BLaER1 (cell line): ENCODE measurements at regions not wholly inside any gene's neighbourhood (a gene's known extent, or its start where the extent isn't known, plus 50 kb on each side); places are given as distances from the start of the nearest gene placed in this dataset.

ENCODE experiments used
- H3K27ac ChIP-seq: shearing (Covaris generic); formaldehyde crosslinking; 2 replicates; pipeline ENCODE4 v1.8.1; 2022
- H3K27me3 ChIP-seq: shearing (Covaris generic); formaldehyde crosslinking; 2 replicates; pipeline ENCODE4 v1.8.1; 2022
- H3K36me3 ChIP-seq: shearing (Covaris generic); formaldehyde crosslinking; 2 replicates; pipeline ENCODE4 v1.8.1; 2022
- H3K4me1 ChIP-seq: shearing (Covaris generic); formaldehyde crosslinking; 2 replicates; pipeline ENCODE4 v1.8.1; 2022
- H3K4me2 ChIP-seq: shearing (Covaris generic); formaldehyde crosslinking; 2 replicates; pipeline ENCODE4 v1.8.1; 2022
- H3K4me3 ChIP-seq: shearing (Covaris generic); formaldehyde crosslinking; 2 replicates; pipeline ENCODE4 v1.8.1; 2022
- H3K9ac ChIP-seq: shearing (Covaris generic); formaldehyde crosslinking; 2 replicates; pipeline ENCODE4 v1.8.1; 2022
- H3K9me3 ChIP-seq: shearing (Covaris generic); formaldehyde crosslinking; 2 replicates; pipeline ENCODE4 v1.8.1; 2022
- H4K20me1 ChIP-seq: shearing (Covaris generic); formaldehyde crosslinking; 2 replicates; pipeline ENCODE4 v1.8.1; 2022
- Cebpa-rat ChIP-seq: shearing (Covaris generic); IDR thresholded peaks from 2 replicates; pipeline ENCODE4 v1.8.1; 2022

DNA sequence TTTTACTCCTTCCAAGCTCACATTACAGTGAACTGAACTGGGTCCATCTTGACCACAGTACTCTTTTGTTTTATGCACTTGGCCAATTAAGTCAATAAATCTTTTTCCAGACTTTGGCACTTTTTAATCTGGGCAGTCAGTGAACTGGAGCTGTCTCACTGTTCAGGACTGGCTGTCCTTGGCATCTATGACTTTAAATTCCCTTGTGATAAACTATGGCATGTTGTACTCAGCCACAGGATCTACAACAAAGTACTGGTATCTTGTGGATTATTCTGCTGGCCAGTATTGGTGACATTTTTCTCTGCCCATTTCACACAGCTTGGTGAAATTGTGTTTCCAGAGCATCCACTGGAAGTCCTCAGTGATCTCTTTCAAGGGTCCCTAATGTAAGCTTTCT, 1144.8 kb upstream of the SEMA6A start:
- TF ChIP-seq Cebpa-rat: no peak
- peaks cover 24% of the 10 kb centered on the region for H3K9me3 ChIP-seq
- no peaks in the 10 kb centered on the region for H3K27me3 ChIP-seq
- no peaks in the 10 kb centered on the region for H3K36me3 ChIP-seq
- H3K9ac ChIP-seq: no peak overlapping the region
- no peak overlapping the region for H3K27ac ChIP-seq
- H3K4me1 ChIP-seq: no peaks in the 10 kb centered on the region
- H3K4me2 ChIP-seq: no peak overlapping the region
- no peak overlapping the region for H3K4me3 ChIP-seq
- H4K20me1 ChIP-seq: no peaks in the 10 kb centered on the region

DNA sequence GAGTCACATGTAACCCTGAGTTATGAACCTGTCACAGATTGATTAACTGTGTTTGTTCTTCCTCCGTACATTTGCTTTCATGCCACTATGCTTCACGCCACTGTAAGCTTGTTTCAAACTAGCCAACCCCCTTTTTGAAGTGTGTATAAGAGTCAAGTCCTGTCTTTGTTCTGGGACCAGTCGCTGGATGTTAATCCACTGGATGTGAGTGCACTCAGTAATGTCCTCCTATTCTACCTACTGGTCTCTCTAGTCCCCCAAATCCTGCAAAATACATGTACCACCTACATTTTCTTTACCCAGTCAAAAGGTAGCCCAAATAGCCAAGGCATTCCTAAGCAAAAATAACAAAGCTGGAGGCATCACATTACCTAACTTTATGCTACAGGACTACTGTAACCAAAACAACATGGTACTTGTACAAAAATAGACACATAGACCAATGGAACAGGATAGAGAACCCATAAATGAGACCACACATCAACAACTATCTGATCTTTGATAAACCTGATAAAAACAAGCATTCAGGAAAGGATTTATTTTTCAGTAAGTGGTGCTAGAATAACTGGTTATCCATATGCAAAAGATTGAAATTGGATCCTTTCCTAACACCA, 1139.1 kb upstream of the SEMA6A start:
- H3K4me2 ChIP-seq: no peak overlapping the region
- no peaks in the 10 kb centered on the region for H3K36me3 ChIP-seq
- H3K9me3 ChIP-seq: peaks cover 50% of the 10 kb centered on the region
- H4K20me1 ChIP-seq: no peaks in the 10 kb centered on the region
- no peaks in the 10 kb centered on the region for H3K4me1 ChIP-seq
- no peak overlapping the region for H3K9ac ChIP-seq
- H3K27ac ChIP-seq: no peak overlapping the region
- no peak for TF ChIP-seq Cebpa-rat
- no peaks in the 10 kb centered on the region for H3K27me3 ChIP-seq
- H3K4me3 ChIP-seq: no peak overlapping the region

DNA sequence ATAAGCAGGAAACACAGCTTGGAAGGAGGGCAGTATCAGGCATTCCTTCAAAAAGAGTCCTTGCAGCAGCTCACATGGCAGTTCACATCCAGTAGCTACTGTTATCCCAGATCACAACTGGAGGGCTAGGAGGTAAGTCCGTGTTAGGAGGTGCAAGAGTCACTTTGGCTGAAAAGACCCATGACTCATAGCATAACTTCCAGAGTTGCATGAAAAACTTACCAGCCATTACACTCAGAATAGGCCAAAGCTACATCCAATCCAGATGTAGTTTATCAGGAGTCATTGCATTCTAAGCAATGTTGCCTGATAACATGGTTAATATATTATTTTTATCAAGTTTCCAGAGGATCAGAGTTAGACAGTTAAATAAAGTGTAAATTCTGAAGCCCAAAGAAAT, 1126.4 kb upstream of the SEMA6A start:
- H3K36me3 ChIP-seq: no peaks in the 10 kb centered on the region
- TF ChIP-seq Cebpa-rat: no peak

DNA sequence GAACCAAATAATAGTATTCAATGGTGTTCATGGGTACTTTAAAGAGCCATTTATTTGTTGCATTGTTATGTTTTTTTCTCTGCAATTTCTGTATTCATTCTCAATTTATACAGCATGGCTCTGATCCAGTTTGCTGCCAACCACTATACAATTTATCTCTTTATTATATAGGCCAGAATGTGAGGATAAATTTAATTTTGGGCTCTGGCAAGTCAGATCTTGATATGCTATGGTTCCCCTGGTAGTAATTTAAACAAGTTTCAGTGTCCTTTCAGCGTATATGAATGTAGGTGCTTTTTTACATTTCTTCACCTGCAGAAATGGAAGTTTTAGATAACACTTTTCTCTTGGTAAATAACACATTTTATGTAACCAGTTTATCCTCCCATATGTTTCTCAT, 1118.0 kb upstream of the SEMA6A start:
- TF ChIP-seq Cebpa-rat: no peak
- Histone ChIP-seq H3K9me3 (no peaks in the 10 kb centered on the region), H3K9ac (no peak overlapping the region), H3K27me3 (no peaks in the 10 kb centered on the region), H3K4me2 (no peak overlapping the region), H3K36me3 (no peaks in the 10 kb centered on the region), H3K4me3 (no peak overlapping the region), H4K20me1 (no peaks in the 10 kb centered on the region), H3K27ac (no peak overlapping the region), H3K4me1 (no peaks in the 10 kb centered on the region)

More for the DNA sequence above, 1126.4 kb upstream of the SEMA6A start:
- no peak overlapping the region for H3K27ac ChIP-seq
- no peaks in the 10 kb centered on the region for H4K20me1 ChIP-seq
- H3K4me2 ChIP-seq: no peak overlapping the region
- no peak overlapping the region for H3K9ac ChIP-seq
- no peaks in the 10 kb centered on the region for H3K4me1 ChIP-seq
- no peaks in the 10 kb centered on the region for H3K27me3 ChIP-seq
- no peak overlapping the region for H3K4me3 ChIP-seq
- H3K9me3 ChIP-seq: no peaks in the 10 kb centered on the region

DNA sequence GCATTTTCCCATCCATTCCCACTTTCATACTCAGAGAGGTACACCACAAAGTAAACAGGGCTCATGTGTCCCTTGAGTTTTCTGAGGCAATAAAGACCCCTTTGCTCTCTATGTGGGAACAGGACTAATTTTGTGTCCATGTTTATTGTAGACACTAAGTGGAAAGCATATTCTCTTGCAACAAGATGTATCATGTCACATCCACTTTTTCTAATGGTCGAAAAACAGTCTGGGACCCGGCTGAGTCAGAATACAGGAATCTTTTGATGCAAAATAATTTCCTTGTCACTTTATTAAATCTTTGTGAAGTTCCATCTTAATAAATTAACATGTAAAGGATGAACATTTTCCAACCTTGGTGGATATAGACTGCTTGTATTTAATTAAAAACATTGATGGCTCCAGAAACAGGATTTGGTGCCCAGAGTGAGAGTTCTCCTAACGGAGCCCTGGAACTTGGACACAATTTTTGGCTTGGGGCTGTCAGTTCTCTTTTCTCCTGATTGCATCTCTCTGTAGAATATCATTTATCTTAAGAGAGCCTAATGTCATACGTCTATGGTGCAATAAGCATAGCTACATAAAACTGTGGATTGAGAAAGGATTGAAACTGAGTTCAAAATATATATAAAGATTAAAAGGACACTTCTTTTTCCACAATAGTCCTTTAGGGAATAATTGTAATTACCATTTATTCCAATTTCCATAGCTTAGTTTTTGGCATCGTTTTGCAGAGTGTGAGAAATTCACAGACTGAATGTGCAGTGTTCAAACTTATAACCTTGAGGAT, 1116.7 kb upstream of the SEMA6A start:
- Histone ChIP-seq H3K9ac (no peak overlapping the region), H3K27ac (no peak overlapping the region), H3K27me3 (no peaks in the 10 kb centered on the region), H3K4me1 (no peaks in the 10 kb centered on the region), H3K9me3 (no peaks in the 10 kb centered on the region), H3K4me2 (no peak overlapping the region), H3K36me3 (no peaks in the 10 kb centered on the region), H3K4me3 (no peak overlapping the region), H4K20me1 (no peaks in the 10 kb centered on the region)
- TF ChIP-seq Cebpa-rat: no peak

DNA sequence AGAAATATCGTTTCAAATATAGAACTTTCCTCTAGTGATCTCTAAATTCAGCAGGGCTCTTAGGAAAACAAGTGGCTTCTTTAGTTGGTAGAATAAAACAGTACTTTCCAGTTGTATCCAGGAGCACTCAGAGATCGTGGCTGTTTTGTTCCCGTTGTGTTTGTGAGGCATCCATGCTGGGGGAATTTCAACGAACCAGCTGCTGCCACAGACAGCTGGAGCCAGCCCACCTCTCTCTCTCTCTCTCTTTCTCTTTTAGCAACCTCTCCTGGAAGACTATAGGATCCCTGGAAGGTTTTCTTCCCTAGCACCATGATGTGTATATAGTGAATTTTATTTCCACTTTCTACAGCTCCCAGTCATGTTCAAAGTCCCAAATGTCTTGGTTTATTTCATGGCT, 1116.0 kb upstream of the SEMA6A start:
- Histone ChIP-seq H3K4me2 (no peak overlapping the region), H3K27me3 (no peaks in the 10 kb centered on the region)

DNA sequence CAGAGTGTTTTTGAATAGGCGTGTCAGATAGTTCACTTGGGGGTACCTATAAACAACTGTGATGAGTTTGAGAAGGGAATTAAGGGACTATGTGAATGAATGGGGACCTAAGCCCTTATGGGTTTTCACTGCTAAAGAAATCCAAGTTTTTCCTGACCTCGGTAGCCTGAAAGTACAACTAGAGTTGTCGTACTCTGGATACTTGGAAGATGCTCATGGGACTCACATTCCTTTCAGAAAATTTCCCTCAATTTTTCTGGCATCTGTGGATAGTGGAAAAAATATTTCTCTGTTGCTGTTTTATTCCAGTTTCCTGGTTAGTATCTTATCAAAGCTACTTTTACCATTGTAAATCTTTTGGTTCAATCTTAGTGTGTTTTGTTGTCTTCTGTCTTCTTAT, 1112.3 kb upstream of the SEMA6A start:
- TF ChIP-seq Cebpa-rat: no peak
- no peaks in the 10 kb centered on the region for H4K20me1 ChIP-seq
- H3K4me2 ChIP-seq: no peak overlapping the region

More for the DNA sequence above, 1116.0 kb upstream of the SEMA6A start:
- TF ChIP-seq Cebpa-rat: no peak
- H3K4me3 ChIP-seq: no peak overlapping the region
- H3K27ac ChIP-seq: no peak overlapping the region
- no peaks in the 10 kb centered on the region for H4K20me1 ChIP-seq
- no peaks in the 10 kb centered on the region for H3K9me3 ChIP-seq
- H3K4me1 ChIP-seq: no peaks in the 10 kb centered on the region
- no peaks in the 10 kb centered on the region for H3K36me3 ChIP-seq
- H3K9ac ChIP-seq: no peak overlapping the region

DNA sequence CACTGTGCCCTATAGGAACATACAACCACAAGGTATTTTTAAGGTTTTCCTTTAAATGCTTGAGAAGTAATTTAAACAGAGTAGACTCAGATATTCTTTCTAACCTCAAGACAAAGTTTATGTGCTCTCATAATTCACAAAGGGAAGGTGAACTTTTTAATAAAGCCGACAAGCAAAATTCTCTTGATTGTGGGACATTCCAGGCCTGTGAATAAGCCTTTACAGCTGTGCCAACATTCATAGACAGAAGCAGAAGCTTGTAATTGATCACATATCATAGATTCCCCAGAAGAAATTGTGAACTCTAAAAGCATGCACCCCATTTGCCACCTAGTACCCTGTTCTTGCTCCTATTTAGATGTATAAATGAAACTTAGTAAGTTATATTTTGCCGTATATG, 1107.8 kb upstream of the SEMA6A start:
- no peak for TF ChIP-seq Cebpa-rat
- Histone ChIP-seq H3K27me3 (no peaks in the 10 kb centered on the region), H3K4me1 (no peaks in the 10 kb centered on the region), H3K9me3 (no peaks in the 10 kb centered on the region), H3K27ac (no peak overlapping the region), H3K36me3 (no peaks in the 10 kb centered on the region), H3K4me3 (no peak overlapping the region), H3K4me2 (no peak overlapping the region), H4K20me1 (no peaks in the 10 kb centered on the region), H3K9ac (no peak overlapping the region)

More for the DNA sequence above, 1112.3 kb upstream of the SEMA6A start:
- Histone ChIP-seq H3K4me1 (no peaks in the 10 kb centered on the region), H3K9ac (no peak overlapping the region), H3K36me3 (no peaks in the 10 kb centered on the region), H3K4me3 (no peak overlapping the region), H3K27ac (no peak overlapping the region), H3K27me3 (no peaks in the 10 kb centered on the region), H3K9me3 (no peaks in the 10 kb centered on the region)

DNA sequence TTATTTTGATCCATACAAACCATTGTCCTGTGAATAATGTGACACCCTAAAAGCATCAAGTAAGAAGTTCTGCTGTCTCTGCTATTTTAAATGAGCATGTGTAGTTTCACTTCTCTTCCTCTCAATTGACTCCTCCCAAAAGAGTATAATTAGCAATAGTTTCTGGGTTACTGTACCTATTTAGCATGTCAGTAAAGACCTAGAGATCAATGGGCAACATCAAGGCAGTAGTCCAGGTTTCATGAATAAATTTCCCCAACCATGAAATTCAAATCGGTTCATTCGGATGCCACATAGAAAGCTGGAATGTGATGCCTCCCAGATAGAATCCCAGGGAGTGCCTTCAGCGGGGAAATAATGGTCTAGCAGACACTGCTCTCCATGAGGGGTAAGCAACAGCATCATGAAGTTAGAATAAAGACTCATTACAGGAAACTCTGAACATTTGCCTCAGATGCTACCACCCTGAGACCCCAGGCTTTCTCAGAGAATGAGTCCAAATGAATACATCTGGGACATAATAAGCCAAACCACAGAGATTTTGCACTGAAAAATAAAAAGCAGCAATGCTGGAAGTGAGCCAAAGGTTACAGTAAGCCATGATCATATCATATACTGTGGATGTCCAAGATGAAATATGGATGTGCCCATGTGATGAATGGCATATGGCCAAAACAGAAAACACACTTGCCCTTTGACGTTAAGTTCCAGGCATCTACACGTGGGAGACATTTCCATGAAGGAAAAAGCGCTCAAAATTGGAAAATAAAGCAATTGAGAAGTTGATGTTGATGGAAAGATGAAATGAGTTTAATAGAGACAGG, 1107.0 kb upstream of the SEMA6A start:
- no peak for TF ChIP-seq Cebpa-rat
- no peak overlapping the region for H3K27ac ChIP-seq
- no peak overlapping the region for H3K4me3 ChIP-seq
- no peaks in the 10 kb centered on the region for H3K4me1 ChIP-seq
- no peaks in the 10 kb centered on the region for H3K9me3 ChIP-seq
- H3K27me3 ChIP-seq: no peaks in the 10 kb centered on the region
- no peaks in the 10 kb centered on the region for H4K20me1 ChIP-seq
- no peak overlapping the region for H3K4me2 ChIP-seq
- H3K36me3 ChIP-seq: no peaks in the 10 kb centered on the region
- H3K9ac ChIP-seq: no peak overlapping the region

DNA sequence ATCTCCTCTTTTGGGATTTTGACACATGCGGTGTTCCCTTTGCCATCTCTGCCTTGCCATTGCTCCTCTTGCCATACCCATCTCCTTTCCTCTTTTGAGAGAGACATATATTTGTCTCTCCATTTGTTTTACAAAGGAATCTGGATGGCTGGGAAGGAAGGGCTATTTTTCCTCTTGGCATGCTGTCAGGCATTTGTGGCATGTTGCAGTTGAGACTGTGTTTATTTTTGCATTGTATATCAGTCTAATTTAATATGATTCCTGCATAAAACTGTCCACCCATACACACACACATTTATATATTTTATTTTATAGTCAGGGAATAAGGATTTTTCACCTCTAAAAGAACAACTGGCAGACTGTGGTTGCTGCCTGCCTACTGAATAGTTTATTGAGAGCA, 1105.8 kb upstream of the SEMA6A start:
- Histone ChIP-seq H3K9ac (no peak overlapping the region), H3K4me3 (no peak overlapping the region), H3K4me2 (no peak overlapping the region), H3K36me3 (no peaks in the 10 kb centered on the region), H3K27ac (no peak overlapping the region), H4K20me1 (no peaks in the 10 kb centered on the region), H3K4me1 (no peaks in the 10 kb centered on the region), H3K9me3 (no peaks in the 10 kb centered on the region), H3K27me3 (no peaks in the 10 kb centered on the region)
- no peak for TF ChIP-seq Cebpa-rat
